LNCAP (cell line): ENCODE measurements at regions not wholly inside any gene's neighbourhood (a gene's known extent, or its start where the extent isn't known, plus 50 kb on each side); places are given as distances from the start of the nearest gene placed in this dataset.

Experiments
- CTCF ChIP-seq: fragments of 450-650 bp; IDR thresholded peaks from 2 replicates; pipeline ENCODE4 v1.5.1; 2017; ENCODE audit warnings: mild to moderate bottlenecking

GRCh38 chr13:83825676-83826075 is 56.6 kb downstream of the SLITRK1 start:
- no peak for TF ChIP-seq CTCF

GRCh38 chr13:83824560-83824959 is 57.7 kb downstream of the SLITRK1 start:
- no peak for TF ChIP-seq CTCF

- TF ChIP-seq CTCF = no peak
Observed at GRCh38 chr13:83824120-83824519, 58.2 kb downstream of the SLITRK1 start.

- no peak for TF ChIP-seq CTCF
Observed at GRCh38 chr13:83819611-83820010, 62.7 kb downstream of the SLITRK1 start.

GRCh38 chr13:83819156-83819555 is 63.1 kb downstream of the SLITRK1 start:
- TF ChIP-seq CTCF = no peak

- no peak for TF ChIP-seq CTCF
Observed at GRCh38 chr13:83816081-83816480, 66.2 kb downstream of the SLITRK1 start.

GRCh38 chr13:83815598-83815997 is 66.7 kb downstream of the SLITRK1 start:
- no peak for TF ChIP-seq CTCF

GRCh38 chr13:83810136-83810535 is 72.1 kb downstream of the SLITRK1 start:
- TF ChIP-seq CTCF = no peak
